Natural killer cell (primary cell): ENCODE measurements at regions not wholly inside any gene's neighbourhood (a gene's known extent, or its start where the extent isn't known, plus 50 kb on each side); places are given as distances from the start of the nearest gene placed in this dataset.

Source experiments
- ATAC-seq, 3 donors: fragments of 150-1000 bp in 2 of 3; fragments of 200-7000 bp in 1 of 3; cut with Tn5 transposase; 1 replicate in 1 of 3; 2 replicates in 2 of 3; pipeline ENCODE4 v1.10.0; 2021; ENCODE audit warnings: mild to moderate bottlenecking in 2 of 3, moderate library complexity in 2 of 3
- DNase-seq, 2 donors: peaks; one replicate each; pipeline versions ENCODE4 v3.0.0 to v3.0.0-alpha.2; 2013 to 2021; ENCODE audit warnings: mixed read lengths in 1 of 2
- H3K27ac ChIP-seq: one replicate; pipeline ENCODE4 v1.5.1; 2013; ENCODE audit warnings: mild to moderate bottlenecking, low read length
- H3K27me3 ChIP-seq: one replicate; pipeline ENCODE4 v1.6.1; 2013; ENCODE audit warnings: low read length; ENCODE audit not compliant: control insufficient read depth, insufficient read depth
- H3K36me3 ChIP-seq: one replicate; pipeline ENCODE4 v1.6.1; 2013; ENCODE audit warnings: low read length; ENCODE audit not compliant: control insufficient read depth, insufficient read depth
- H3K4me1 ChIP-seq: one replicate; pipeline ENCODE4 v1.6.1; 2013; ENCODE audit warnings: low read length; ENCODE audit not compliant: control insufficient read depth, insufficient read depth
- H3K4me3 ChIP-seq: one replicate; pipeline ENCODE4 v1.5.1; 2013; ENCODE audit warnings: low read length
- H3K9me3 ChIP-seq: one replicate; pipeline ENCODE4 v1.6.1; 2013; ENCODE audit warnings: low read length; ENCODE audit not compliant: control insufficient read depth, insufficient read depth
- H3K27ac Mint-ChIP-seq, 2 donors: one replicate each; pipeline ENCODE4 v1.8.0; 2022; ENCODE audit warnings: mild to moderate bottlenecking in 2 of 2, mixed read lengths in 2 of 2, moderate library complexity in 1 of 2
- H3K27me3 Mint-ChIP-seq, 2 donors: one replicate each; pipeline ENCODE4 v1.8.0; 2022; ENCODE audit warnings: low read depth in 2 of 2, mixed read lengths in 2 of 2
- H3K36me3 Mint-ChIP-seq: one replicate; pipeline ENCODE4 v1.8.0; 2022; ENCODE audit warnings: mixed read lengths
- H3K4me1 Mint-ChIP-seq, 2 donors: one replicate each; pipeline ENCODE4 v1.8.0; 2022; ENCODE audit warnings: mixed read lengths in 2 of 2
- H3K4me3 Mint-ChIP-seq: one replicate; pipeline ENCODE4 v1.8.0; 2022; ENCODE audit warnings: mild to moderate bottlenecking, moderate library complexity, mixed read lengths
- H3K9me3 Mint-ChIP-seq, 2 donors: one replicate each; pipeline ENCODE4 v1.8.0; 2022; ENCODE audit warnings: mixed read lengths in 2 of 2
- CTCF ChIP-seq: fragments of 200-600 bp; IDR thresholded peaks from one replicate; pipeline ENCODE4 v1.8.0; 2022; ENCODE audit warnings: antibody characterized with exemption
- WGBS: methylation state at CpG from one replicate; pipeline ENCODE4 v1.1.7; 2013; ENCODE audit warnings: missing lambda C conversion rate; ENCODE audit not compliant: insufficient coverage; 5-methylcytosine and 5-hydroxymethylcytosine counted together
- intact Hi-C: fragments of 100-400 bp; cut with micrococcal nuclease; formaldehyde crosslinking; loops from one replicate; pipeline ENCODE4 v1.14.2; 2022

GRCh38 chr10:61052469-61053205 lies 108.7 kb upstream of the RHOBTB1 start:
- no peaks in the 10 kb centered on the region for H3K36me3 Mint-ChIP-seq
- WGBS = 69% methylated on average over 2 of the region's 2 CpGs
- intact Hi-C loops = no loop called here
- H3K27me3 Mint-ChIP-seq = peaks cover 4 to 7% of the 10 kb centered on the region in 2 donors
- Histone ChIP-seq H3K9me3 (no peaks in the 10 kb centered on the region), H3K36me3 (no peaks in the 10 kb centered on the region), H3K4me3 (no peak overlapping the region), H3K27ac (no peak overlapping the region), H3K27me3 (no peaks in the 10 kb centered on the region), H3K4me1 (no peaks in the 10 kb centered on the region)
- no peaks in the 10 kb centered on the region for H3K9me3 Mint-ChIP-seq
- no peaks in the 10 kb centered on the region for H3K4me1 Mint-ChIP-seq
- H3K27ac Mint-ChIP-seq = no peak overlapping the region
- ATAC-seq (no peak), DNase-seq (no peak)
- no peak for TF ChIP-seq CTCF
- no peak overlapping the region for H3K4me3 Mint-ChIP-seq

GRCh38 chr10:61051344-61051743 lies 107.4 kb upstream of the RHOBTB1 start:
- H3K9me3 ChIP-seq = no peaks in the 10 kb centered on the region
- intact Hi-C loops = no loop called here
- no peaks in the 10 kb centered on the region for H3K4me1 ChIP-seq
- no peaks in the 10 kb centered on the region for H3K36me3 ChIP-seq
- no peak overlapping the region for H3K27ac ChIP-seq
- H3K27me3 ChIP-seq = no peaks in the 10 kb centered on the region
- H3K27ac Mint-ChIP-seq = no peak overlapping the region
- no peaks in the 10 kb centered on the region for H3K9me3 Mint-ChIP-seq
- H3K4me1 Mint-ChIP-seq = no peaks in the 10 kb centered on the region
- no peak for TF ChIP-seq CTCF
- no peaks in the 10 kb centered on the region for H3K36me3 Mint-ChIP-seq
- WGBS = 93% methylated on average over 1 of the region's 5 CpGs
- ATAC-seq (no peak), DNase-seq (no peak)
- H3K27me3 Mint-ChIP-seq = peaks cover 4 to 15% of the 10 kb centered on the region in 2 donors
- no peak overlapping the region for H3K4me3 Mint-ChIP-seq
- no peak overlapping the region for H3K4me3 ChIP-seq

GRCh38 chr10:61050120-61050745 lies 106.2 kb upstream of the RHOBTB1 start:
- H3K36me3 ChIP-seq = no peaks in the 10 kb centered on the region
- TF ChIP-seq CTCF = no peak
- no peaks in the 10 kb centered on the region for H3K27me3 ChIP-seq
- no peak for DNase-seq
- no peaks in the 10 kb centered on the region for H3K9me3 Mint-ChIP-seq
- no peaks in the 10 kb centered on the region for H3K9me3 ChIP-seq
- WGBS = 91% methylated on average over 5 of the region's 5 CpGs
- no peak overlapping the region for H3K4me3 Mint-ChIP-seq
- no peak for ATAC-seq
- no peaks in the 10 kb centered on the region for H3K4me1 ChIP-seq
- intact Hi-C loops = no loop called here
- no peak overlapping the region for H3K27ac Mint-ChIP-seq
- no peaks in the 10 kb centered on the region for H3K4me1 Mint-ChIP-seq
- peaks cover 7 to 15% of the 10 kb centered on the region in 2 donors for H3K27me3 Mint-ChIP-seq
- no peak overlapping the region for H3K4me3 ChIP-seq
- no peak overlapping the region for H3K27ac ChIP-seq
- H3K36me3 Mint-ChIP-seq = no peaks in the 10 kb centered on the region

- ATAC-seq (no peak), DNase-seq (no peak)
- Histone ChIP-seq H3K9me3 (no peaks in the 10 kb centered on the region), H3K27me3 (no peaks in the 10 kb centered on the region), H3K27ac (no peak overlapping the region), H3K36me3 (no peaks in the 10 kb centered on the region), H3K4me3 (no peak overlapping the region), H3K4me1 (no peaks in the 10 kb centered on the region)
- H3K4me3 Mint-ChIP-seq = no peak overlapping the region
- WGBS = 82% methylated on average over 2 of the region's 2 CpGs
- no peaks in the 10 kb centered on the region for H3K4me1 Mint-ChIP-seq
- intact Hi-C loops = no loop called here
- peaks cover 7 to 15% of the 10 kb centered on the region in 2 donors for H3K27me3 Mint-ChIP-seq
- no peak overlapping the region for H3K27ac Mint-ChIP-seq
- no peak for TF ChIP-seq CTCF
- H3K9me3 Mint-ChIP-seq = no peaks in the 10 kb centered on the region
- H3K36me3 Mint-ChIP-seq = no peaks in the 10 kb centered on the region
Measured at GRCh38 chr10:61049386-61049785, 105.4 kb upstream of the RHOBTB1 start.
